ENCODE measurements at regions not wholly inside any gene's neighbourhood (a gene's known extent, or its start where the extent isn't known, plus 50 kb on each side); places are given as distances from the start of the nearest gene placed in this dataset.

GRCh38 chr6:93829009-93829408 lies 409.6 kb upstream of the EPHA7 start:
- no peak for DNase-seq (ENCODE audit: low spot score)

- DNase-seq (ENCODE audit: low spot score) = no peak
Measured at GRCh38 chr6:93828553-93828952, 409.2 kb upstream of the EPHA7 start.

GRCh38 chr6:93827728-93828127 lies 408.4 kb upstream of the EPHA7 start:
- no peak for DNase-seq (ENCODE audit: low spot score)

GRCh38 chr6:93825950-93826349 lies 406.6 kb upstream of the EPHA7 start:
- DNase-seq (ENCODE audit: low spot score) = no peak

- no peak for DNase-seq (ENCODE audit: low spot score)
Measured at GRCh38 chr6:93823489-93823888, 404.1 kb upstream of the EPHA7 start.

- no peak for DNase-seq (ENCODE audit: low spot score)
Measured at GRCh38 chr6:93822434-93823265, 403.3 kb upstream of the EPHA7 start.

GRCh38 chr6:93821953-93822352 lies 402.6 kb upstream of the EPHA7 start:
- DNase-seq (ENCODE audit: low spot score) = no peak

GRCh38 chr6:93820465-93821082 lies 401.2 kb upstream of the EPHA7 start:
- no peak for DNase-seq (ENCODE audit: low spot score)

GRCh38 chr6:93819189-93819588 lies 399.8 kb upstream of the EPHA7 start:
- no peak for DNase-seq (ENCODE audit: low spot score)

GRCh38 chr6:93817937-93818336 lies 398.6 kb upstream of the EPHA7 start:
- no peak for DNase-seq (ENCODE audit: low spot score)

GRCh38 chr6:93806409-93807270 lies 387.3 kb upstream of the EPHA7 start:
- no peak for DNase-seq (ENCODE audit: low spot score)

GRCh38 chr6:93801101-93801847 lies 381.9 kb upstream of the EPHA7 start:
- DNase-seq (ENCODE audit: low spot score) = no peak

GRCh38 chr6:93799226-93799625 lies 379.9 kb upstream of the EPHA7 start:
- no peak for DNase-seq (ENCODE audit: low spot score)

- DNase-seq (ENCODE audit: low spot score) = no peak
Measured at GRCh38 chr6:93794166-93794565, 374.8 kb upstream of the EPHA7 start.

- DNase-seq (ENCODE audit: low spot score) = no peak
Measured at GRCh38 chr6:93792746-93793145, 373.4 kb upstream of the EPHA7 start.

GRCh38 chr6:93790981-93791380 lies 371.6 kb upstream of the EPHA7 start:
- no peak for DNase-seq (ENCODE audit: low spot score)

GRCh38 chr6:93789532-93789931 lies 370.2 kb upstream of the EPHA7 start:
- no peak for DNase-seq (ENCODE audit: low spot score)

GRCh38 chr6:93787841-93788240 lies 368.5 kb upstream of the EPHA7 start:
- no peak for DNase-seq (ENCODE audit: low spot score)

GRCh38 chr6:93786474-93787330 lies 367.3 kb upstream of the EPHA7 start:
- DNase-seq (ENCODE audit: low spot score) = no peak

- DNase-seq (ENCODE audit: low spot score) = no peak
Measured at GRCh38 chr6:93785694-93786030, 366.3 kb upstream of the EPHA7 start.
